ENCODE measurements at regions not wholly inside any gene's neighbourhood (a gene's known extent, or its start where the extent isn't known, plus 50 kb on each side); places are given as distances from the start of the nearest gene placed in this dataset.
A peak's percentile ranks its signal among the peaks of the same experiment; 100 is the strongest.

- no peak for DNase-seq (ENCODE audit: low read depth in 1 of 2, low spot score in 1 of 2)
Observed at GRCh38 chr1:36555041-36555440, 72.3 kb upstream of the CSF3R start.

GRCh38 chr1:36554323-36554628 lies 71.6 kb upstream of the CSF3R start:
- DNase-seq (ENCODE audit: low read depth in 1 of 2, low spot score in 1 of 2), result no peak

- DNase-seq (ENCODE audit: low read depth in 1 of 2, low spot score in 1 of 2), result peak; percentile 18 to 36
Observed at GRCh38 chr1:36553591-36554322, 71.0 kb upstream of the CSF3R start.

- DNase-seq (ENCODE audit: low read depth in 1 of 2, low spot score in 1 of 2), result no peak
Observed at GRCh38 chr1:36542962-36543515, 60.3 kb upstream of the CSF3R start.

GRCh38 chr1:36542024-36542961 lies 59.6 kb upstream of the CSF3R start:
- no peak for DNase-seq (ENCODE audit: low read depth in 1 of 2, low spot score in 1 of 2)

GRCh38 chr1:36540056-36540455 lies 57.3 kb upstream of the CSF3R start:
- DNase-seq (ENCODE audit: low read depth in 1 of 2, low spot score in 1 of 2), result no peak

GRCh38 chr1:36539526-36539925 lies 56.8 kb upstream of the CSF3R start:
- no peak for DNase-seq (ENCODE audit: low read depth in 1 of 2, low spot score in 1 of 2)

GRCh38 chr1:36537991-36538390 lies 55.3 kb upstream of the CSF3R start:
- DNase-seq (ENCODE audit: low read depth in 1 of 2, low spot score in 1 of 2), result no peak

- no peak for DNase-seq (ENCODE audit: low read depth in 1 of 2, low spot score in 1 of 2)
Observed at GRCh38 chr1:36537190-36537768, 54.6 kb upstream of the CSF3R start.

GRCh38 chr1:36536727-36537126 lies 54.0 kb upstream of the CSF3R start:
- no peak for DNase-seq (ENCODE audit: low read depth in 1 of 2, low spot score in 1 of 2)

GRCh38 chr1:36534711-36535412 lies 52.1 kb upstream of the CSF3R start:
- no peak for DNase-seq (ENCODE audit: low read depth in 1 of 2, low spot score in 1 of 2)

- no peak for DNase-seq (ENCODE audit: low read depth in 1 of 2, low spot score in 1 of 2)
Observed at GRCh38 chr1:36533897-36534296, 51.2 kb upstream of the CSF3R start.

GRCh38 chr1:36532810-36533401 lies 50.2 kb upstream of the CSF3R start:
- no peak for DNase-seq (ENCODE audit: low read depth in 1 of 2, low spot score in 1 of 2)

Measured in stimulated activated CD4-positive, alpha-beta T cell treated with anti-CD3 and anti-CD28 coated beads, Interleukin-15, amount 100 ng/mL, for 1 hour (primary cell).